Naive thymus-derived CD8-positive, alpha-beta T cell (primary cell): ENCODE measurements at regions not wholly inside any gene's neighbourhood (a gene's known extent, or its start where the extent isn't known, plus 50 kb on each side); places are given as distances from the start of the nearest gene placed in this dataset.
"Not testable (repeated sequence)": the region's sequence is repeated elsewhere in the genome, so short reads cannot be mapped to it uniquely, and the experiment has no call there.

ENCODE experiments used
- ATAC-seq, 2 donors: fragments of 150-1000 bp; cut with Tn5 transposase in 1 of 2; sonication (Bioruptor Pico), chemical (Tn5 transposase) in 1 of 2; 1 replicate in 1 of 2; 2 replicates in 1 of 2; pipeline ENCODE4 v1.10.0; 2021; ENCODE audit warnings: mild to moderate bottlenecking in 2 of 2, moderate library complexity in 2 of 2
- POLR2A ChIA-PET: fragments of 350-600 bp; sonication (Branson Sonifier 250); formaldehyde crosslinking; loops from one replicate; lab custom pipeline; 2021; ENCODE audit warnings: antibody characterized with exemption; lab: Charles Lee
- DNase-seq, 10 donors: peaks; one replicate each; pipeline versions ENCODE4 v3.0.0 to v3.0.0-alpha.2; 2020 to 2022
- H3K27ac Mint-ChIP-seq, 10 donors: one replicate each; pipeline ENCODE4 v1.8.0; 2020 to 2022; ENCODE audit warnings: mild to moderate bottlenecking in 10 of 10, mixed read lengths in 10 of 10, moderate library complexity in 4 of 10, inconsistent platforms in 1 of 10
- H3K27me3 Mint-ChIP-seq, 5 donors: one replicate each; pipeline ENCODE4 v1.8.0; 2021 to 2022; ENCODE audit warnings: mixed read lengths in 5 of 5
- H3K36me3 Mint-ChIP-seq, 3 donors: one replicate each; pipeline ENCODE4 v1.8.0; 2020 to 2022; ENCODE audit warnings: mixed read lengths in 3 of 3, mild to moderate bottlenecking in 2 of 3, inconsistent platforms in 1 of 3
- H3K4me1 Mint-ChIP-seq, 4 donors: one replicate each; pipeline ENCODE4 v1.8.0; 2021 to 2022; ENCODE audit warnings: mixed read lengths in 4 of 4
- H3K4me3 Mint-ChIP-seq, 10 donors: one replicate each; pipeline ENCODE4 v1.8.0; 2020 to 2022; ENCODE audit warnings: mild to moderate bottlenecking in 10 of 10, mixed read lengths in 10 of 10, moderate library complexity in 6 of 10, inconsistent platforms in 1 of 10
- H3K9me3 Mint-ChIP-seq, 9 donors: one replicate each; pipeline ENCODE4 v1.8.0; 2020 to 2022; ENCODE audit warnings: mixed read lengths in 9 of 9, mild to moderate bottlenecking in 3 of 9, inconsistent platforms in 1 of 9, moderate library complexity in 1 of 9

DNA sequence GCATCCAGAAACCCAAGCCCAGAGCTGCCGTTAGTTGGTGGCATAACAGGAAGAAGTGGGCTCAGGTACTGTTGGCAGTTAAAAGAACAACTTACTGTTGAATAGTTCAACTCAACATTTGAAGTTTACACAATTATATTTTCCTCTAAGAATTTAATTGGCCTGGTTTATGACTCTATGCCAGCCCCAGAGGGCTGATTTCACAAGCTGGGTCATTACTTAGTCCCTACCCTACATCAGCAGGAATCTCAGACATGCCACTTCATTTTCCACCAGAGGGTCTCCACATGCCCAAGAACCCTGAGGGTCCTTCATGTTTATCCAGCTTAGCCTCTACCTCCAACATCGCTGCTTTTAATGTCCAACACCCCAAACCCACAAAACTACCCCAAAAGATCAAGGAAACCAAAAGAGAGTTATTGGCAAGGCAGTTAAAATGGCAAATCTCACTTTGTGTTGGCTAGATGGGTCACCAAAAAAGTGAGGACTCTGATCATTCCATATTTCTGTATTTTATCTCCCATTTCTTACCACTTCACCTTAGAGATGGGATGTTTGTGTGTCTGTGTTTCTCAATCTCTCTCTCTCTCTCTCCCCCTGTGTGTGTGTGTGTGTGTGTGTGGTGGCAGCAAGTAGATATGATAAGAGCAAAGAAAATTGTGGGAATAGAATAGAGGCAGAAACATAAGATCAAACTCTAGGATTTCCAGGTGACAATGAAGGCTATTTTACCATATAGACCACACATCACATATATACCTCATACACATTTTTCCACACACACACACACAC is 112.5 kb upstream of the TBX18 start:
- no peak for ATAC-seq
- POLR2A ChIA-PET: no interaction called here

DNA sequence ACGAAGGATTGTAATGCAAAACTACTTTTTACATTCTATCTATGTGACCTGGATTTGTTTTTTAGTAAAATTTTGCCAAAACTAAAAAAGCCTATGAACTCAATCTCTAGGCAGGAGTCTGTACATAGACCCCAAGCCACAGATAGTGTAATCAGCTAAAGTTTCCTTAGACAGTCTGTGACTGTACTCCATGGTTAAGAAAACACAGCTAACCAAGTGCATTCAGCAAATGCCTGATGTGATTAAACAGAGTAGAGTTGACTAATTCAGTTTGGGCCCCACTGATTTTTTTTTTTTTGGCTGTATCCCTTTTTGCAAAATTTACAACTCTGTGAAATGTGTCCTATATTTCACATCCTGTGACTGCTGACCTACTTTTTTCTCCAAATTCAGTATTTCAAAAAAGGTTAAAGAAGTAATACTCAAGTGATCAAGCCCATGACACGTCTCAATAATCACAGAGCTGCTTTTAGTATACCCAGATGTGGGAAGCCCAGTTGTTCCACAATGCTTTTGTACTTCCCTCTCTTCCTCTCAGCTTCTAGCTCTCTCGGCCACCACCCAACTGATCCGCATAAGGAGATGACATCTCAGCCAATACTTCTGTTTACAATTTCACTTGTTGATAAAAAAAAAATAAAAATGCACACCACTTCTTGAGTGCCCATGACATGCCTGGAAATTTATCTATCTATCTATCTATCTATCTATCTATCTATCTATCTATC is 108.8 kb upstream of the TBX18 start:
- Mint-ChIP-seq H3K36me3 (no peaks in the 10 kb centered on the region), H3K4me1 (no peaks in the 10 kb centered on the region), H3K27me3 (peaks cover 0 to 1% (median 0%) of the 10 kb centered on the region in 5 donors), H3K4me3 (no peak overlapping the region), H3K27ac (no peak overlapping the region), H3K9me3 (peaks cover 0 to 11% (median 2%) of the 10 kb centered on the region in 9 donors)
- no peak for DNase-seq
- ATAC-seq: no peak
- POLR2A ChIA-PET: no interaction called here

More for the DNA sequence above, 112.5 kb upstream of the TBX18 start:
- Mint-ChIP-seq H3K9me3 (peaks cover 0 to 4% (median 0%) of the 10 kb centered on the region in 9 donors), H3K27ac (no peak overlapping the region), H3K36me3 (no peaks in the 10 kb centered on the region), H3K4me1 (no peaks in the 10 kb centered on the region), H3K4me3 (no peak overlapping the region), H3K27me3 (no peaks in the 10 kb centered on the region)
- DNase-seq: no peak

- POLR2A ChIA-PET: no interaction called here
Measured at GRCh38 chr6:84871925-84872324, 107.5 kb upstream of the TBX18 start.

DNA sequence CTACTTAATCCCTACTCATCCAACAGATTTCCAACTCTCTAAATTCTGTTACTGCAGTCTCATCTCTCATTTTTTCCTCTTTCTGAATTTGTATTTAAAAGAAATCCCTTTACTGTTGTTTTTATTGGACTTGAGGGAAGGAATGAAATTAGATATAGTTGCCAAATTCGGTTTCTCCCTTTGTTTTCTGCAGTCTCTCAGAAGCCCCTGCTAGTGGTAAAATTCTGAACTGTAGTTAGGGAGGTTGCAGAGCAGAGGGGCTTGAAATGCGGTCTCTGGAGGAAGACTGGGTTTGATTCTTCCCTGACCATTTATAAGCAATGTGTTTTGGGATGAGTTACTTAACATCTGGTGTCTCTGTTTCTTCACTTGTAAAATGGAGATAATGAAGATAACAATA is 106.3 kb upstream of the TBX18 start:
- H3K27me3 Mint-ChIP-seq: peaks cover 0 to 1% (median 0%) of the 10 kb centered on the region in 5 donors
- POLR2A ChIA-PET: no interaction called here
- H3K9me3 Mint-ChIP-seq: peaks cover 0 to 14% (median 0%) of the 10 kb centered on the region in 9 donors
- DNase-seq (no peak), ATAC-seq (no peak)
- H3K4me1 Mint-ChIP-seq: no peaks in the 10 kb centered on the region
- no peak overlapping the region for H3K4me3 Mint-ChIP-seq
- no peaks in the 10 kb centered on the region for H3K36me3 Mint-ChIP-seq
- no peak overlapping the region for H3K27ac Mint-ChIP-seq

More at GRCh38 chr6:84871925-84872324, 107.5 kb upstream of the TBX18 start:
- ATAC-seq (no peak), DNase-seq (no peak)
- no peak overlapping the region for H3K27ac Mint-ChIP-seq
- H3K4me3 Mint-ChIP-seq: no peak overlapping the region
- H3K4me1 Mint-ChIP-seq: no peaks in the 10 kb centered on the region
- peaks cover 0 to 14% (median 0%) of the 10 kb centered on the region in 9 donors for H3K9me3 Mint-ChIP-seq
- H3K36me3 Mint-ChIP-seq: no peaks in the 10 kb centered on the region
- H3K27me3 Mint-ChIP-seq: peaks cover 0 to 1% (median 0%) of the 10 kb centered on the region in 5 donors

DNA sequence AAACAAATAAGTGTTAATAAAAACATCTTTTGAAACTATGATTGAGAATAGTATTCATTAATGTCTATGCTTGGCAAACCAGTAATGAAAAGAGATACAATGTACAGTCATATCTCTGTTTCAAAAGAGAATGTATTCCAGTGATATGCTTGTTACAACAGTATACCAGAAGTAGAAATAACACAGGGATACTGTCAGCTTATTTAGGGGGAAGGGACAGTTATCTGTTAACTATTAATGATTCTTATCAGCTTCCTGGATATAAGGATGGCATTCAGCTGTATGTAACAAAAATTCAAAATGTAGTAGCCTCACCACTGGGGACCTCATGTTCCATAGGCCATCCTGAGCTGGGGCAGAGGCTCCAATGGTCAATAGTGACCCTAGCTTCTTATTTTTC is 103.8 kb upstream of the TBX18 start:
- Mint-ChIP-seq H3K27me3 (peaks cover 0 to 1% (median 0%) of the 10 kb centered on the region in 5 donors), H3K27ac (no peak overlapping the region), H3K9me3 (peaks cover 0 to 14% (median 3%) of the 10 kb centered on the region in 9 donors), H3K36me3 (no peaks in the 10 kb centered on the region), H3K4me1 (no peaks in the 10 kb centered on the region), H3K4me3 (no peak overlapping the region)
- DNase-seq (no peak), ATAC-seq (no peak)
- POLR2A ChIA-PET: no interaction called here

DNA sequence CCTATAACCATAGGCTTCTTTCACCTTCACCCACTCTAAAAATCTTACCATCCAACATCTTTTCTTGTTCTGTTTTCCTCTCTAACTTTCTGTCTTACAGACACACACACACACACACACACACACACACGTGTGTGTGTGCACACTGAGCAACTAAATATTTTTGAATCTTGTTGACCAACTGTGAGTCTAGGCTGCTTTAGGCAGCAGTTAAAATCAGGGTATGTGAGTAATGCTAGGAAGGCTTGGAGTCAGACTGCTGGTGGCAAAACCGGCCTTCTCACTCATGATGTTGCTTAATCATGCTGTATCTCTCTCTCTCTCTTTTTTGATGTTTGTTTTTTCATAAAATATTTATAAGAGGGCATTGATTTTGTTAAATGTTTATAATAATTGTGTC is 103.1 kb upstream of the TBX18 start:
- peaks cover 0 to 1% (median 0%) of the 10 kb centered on the region in 5 donors for H3K27me3 Mint-ChIP-seq
- no peak overlapping the region for H3K4me3 Mint-ChIP-seq
- no peak for ATAC-seq
- H3K9me3 Mint-ChIP-seq: peaks cover 0 to 14% (median 3%) of the 10 kb centered on the region in 9 donors
- no peaks in the 10 kb centered on the region for H3K36me3 Mint-ChIP-seq
- no peaks in the 10 kb centered on the region for H3K4me1 Mint-ChIP-seq
- DNase-seq: no peak
- H3K27ac Mint-ChIP-seq: no peak overlapping the region
- POLR2A ChIA-PET: no interaction called here

- ATAC-seq (no peak), DNase-seq (no peak)
- POLR2A ChIA-PET: no interaction called here
- Mint-ChIP-seq H3K4me1 (no peaks in the 10 kb centered on the region), H3K27ac (no peak overlapping the region), H3K27me3 (peaks cover 0 to 1% (median 0%) of the 10 kb centered on the region in 5 donors), H3K4me3 (no peak overlapping the region), H3K36me3 (no peaks in the 10 kb centered on the region), H3K9me3 (peaks cover 0 to 14% (median under 1%) of the 10 kb centered on the region in 9 donors)
Measured at GRCh38 chr6:84866715-84867114, 102.3 kb upstream of the TBX18 start.

DNA sequence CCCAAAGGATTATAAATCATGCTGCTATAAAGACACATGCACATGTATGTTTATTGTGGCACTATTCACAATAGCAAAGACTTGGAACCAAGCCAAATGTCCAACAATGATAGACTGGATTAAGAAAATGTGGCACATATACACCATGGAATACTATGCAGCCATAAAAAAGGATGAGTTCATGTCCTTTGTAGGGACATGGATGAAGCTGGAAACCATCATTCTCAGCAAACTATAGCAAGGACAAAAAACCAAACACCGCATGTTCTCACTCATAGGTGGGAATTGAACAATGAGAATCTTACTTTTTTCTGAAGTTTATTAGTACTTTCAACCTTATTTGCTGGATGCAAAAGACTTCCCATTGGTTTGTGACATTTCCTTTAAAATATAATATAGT is 101.0 kb upstream of the TBX18 start:
- POLR2A ChIA-PET, H3K36me3 Mint-ChIP-seq, DNase-seq, ATAC-seq, H3K27ac Mint-ChIP-seq, H3K4me3 Mint-ChIP-seq, H3K4me1 Mint-ChIP-seq, H3K27me3 Mint-ChIP-seq: not testable (repeated sequence)
- H3K9me3 Mint-ChIP-seq: peaks cover 0 to 18% (median 0%) of the 10 kb centered on the region in 9 donors

GRCh38 chr6:84862843-84863242 is 98.4 kb upstream of the TBX18 start:
- Mint-ChIP-seq H3K9me3 (peaks cover 0 to 11% (median 0%) of the 10 kb centered on the region in 9 donors), H3K36me3 (no peaks in the 10 kb centered on the region), H3K27me3 (no peaks in the 10 kb centered on the region), H3K4me3 (no peak overlapping the region), H3K27ac (no peak overlapping the region), H3K4me1 (no peaks in the 10 kb centered on the region)
- no peak for DNase-seq
- POLR2A ChIA-PET: no interaction called here
- ATAC-seq: no peak

DNA sequence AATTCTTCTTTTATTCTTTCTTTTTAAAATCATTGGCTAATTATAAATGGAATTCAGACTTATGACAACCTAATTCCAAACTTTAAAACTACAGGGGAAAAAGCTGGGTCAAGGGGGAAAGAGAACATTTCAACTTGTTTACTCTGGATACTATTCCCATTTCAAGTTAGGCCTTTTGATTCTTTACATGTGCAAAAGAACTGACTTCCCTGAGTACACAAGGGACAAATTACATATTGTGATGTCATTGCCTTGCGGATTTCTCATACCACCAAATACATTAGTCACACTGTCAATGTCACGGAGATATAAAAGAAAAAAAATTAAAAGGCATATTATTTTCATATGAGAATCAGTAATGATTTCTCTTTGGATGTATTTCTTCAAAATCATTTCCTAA is 96.5 kb upstream of the TBX18 start:
- Mint-ChIP-seq H3K27ac (no peak overlapping the region), H3K27me3 (peaks cover 0 to 9% (median 0%) of the 10 kb centered on the region in 5 donors), H3K36me3 (no peaks in the 10 kb centered on the region), H3K4me3 (no peak overlapping the region), H3K4me1 (no peaks in the 10 kb centered on the region), H3K9me3 (peaks cover 0 to 11% (median 0%) of the 10 kb centered on the region in 9 donors)
- DNase-seq: no peak
- POLR2A ChIA-PET: no interaction called here
- no peak for ATAC-seq

GRCh38 chr6:84860509-84860908 is 96.1 kb upstream of the TBX18 start:
- Mint-ChIP-seq H3K36me3 (no peaks in the 10 kb centered on the region), H3K4me1 (no peaks in the 10 kb centered on the region), H3K27ac (no peak overlapping the region), H3K9me3 (peaks cover 0 to 11% (median 0%) of the 10 kb centered on the region in 9 donors), H3K27me3 (peaks cover 0 to 9% (median 0%) of the 10 kb centered on the region in 5 donors), H3K4me3 (no peak overlapping the region)
- POLR2A ChIA-PET: no interaction called here
- DNase-seq: no peak
- ATAC-seq: no peak

DNA sequence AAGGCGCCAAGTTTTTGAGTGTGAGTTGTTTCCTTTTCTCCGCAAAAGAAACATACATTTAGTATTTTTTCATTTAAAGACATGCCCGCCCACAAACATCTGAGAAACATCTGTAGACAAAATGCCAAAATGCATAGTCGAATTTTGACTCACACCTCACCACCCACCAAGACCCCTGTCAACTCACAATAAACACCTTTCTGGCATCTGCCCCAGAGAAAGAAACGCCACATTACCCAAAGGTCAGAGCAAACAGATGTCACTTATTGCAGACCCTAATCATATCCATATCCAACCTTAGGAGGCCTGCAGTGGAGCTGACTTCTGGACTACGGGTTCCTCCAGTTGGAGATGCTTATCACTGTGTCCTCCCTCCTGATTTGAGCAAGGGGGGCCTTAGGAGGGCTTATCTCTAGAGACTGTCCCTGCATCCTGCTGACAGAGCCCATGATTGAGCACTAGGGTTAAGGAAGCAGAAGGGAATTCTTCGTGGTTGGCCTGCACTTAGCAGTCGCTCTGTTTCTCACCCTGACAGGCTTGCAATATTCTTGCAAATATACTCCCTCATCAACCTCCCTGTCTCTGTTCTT is 90.5 kb upstream of the TBX18 start:
- ATAC-seq: no peak
- Mint-ChIP-seq H3K4me1 (no peaks in the 10 kb centered on the region), H3K27ac (no peak overlapping the region), H3K4me3 (no peak overlapping the region), H3K9me3 (peaks cover 0 to 11% (median 0%) of the 10 kb centered on the region in 9 donors), H3K36me3 (no peaks in the 10 kb centered on the region), H3K27me3 (peaks cover 0 to 10% (median 1%) of the 10 kb centered on the region in 5 donors)
- POLR2A ChIA-PET: no interaction called here
- no peak for DNase-seq

GRCh38 chr6:84853901-84854300 is 89.5 kb upstream of the TBX18 start:
- no peak overlapping the region for H3K4me3 Mint-ChIP-seq
- no peaks in the 10 kb centered on the region for H3K4me1 Mint-ChIP-seq
- POLR2A ChIA-PET: no interaction called here
- ATAC-seq (no peak), DNase-seq (no peak)
- H3K36me3 Mint-ChIP-seq: no peaks in the 10 kb centered on the region
- peaks cover 0 to 10% (median 0%) of the 10 kb centered on the region in 9 donors for H3K9me3 Mint-ChIP-seq
- H3K27me3 Mint-ChIP-seq: peaks cover 0 to 10% (median 1%) of the 10 kb centered on the region in 5 donors
- no peak overlapping the region for H3K27ac Mint-ChIP-seq
